PC-9 (cell line): ENCODE measurements at regions not wholly inside any gene's neighbourhood (a gene's known extent, or its start where the extent isn't known, plus 50 kb on each side); places are given as distances from the start of the nearest gene placed in this dataset.

Experiments used
- BruUV-seq: library from RNA; stranded (reverse); fragments of 400-500 nt; replicated peaks from 2 replicates; lab custom pipeline; 2021; lab: Mats Ljungman, UMichigan
- CTCF ChIA-PET: fragments of 300-600 bp; sonication (Branson Sonifier 250); formaldehyde crosslinking; loops from one replicate; lab custom pipeline; 2022; ENCODE audit warnings: antibody characterized with exemption; lab: Charles Lee
- POLR2A ChIA-PET: fragments of 300-600 bp; sonication (Branson Sonifier 250); formaldehyde crosslinking; loops from one replicate; lab custom pipeline; 2022; ENCODE audit warnings: antibody characterized with exemption; ENCODE audit not compliant: unreplicated experiment; lab: Charles Lee
- DNase-seq, 2 experiments: peaks; one replicate each; pipeline versions ENCODE4 v3.0.0 to v3.0.0-alpha.2; 2015 to 2022; ENCODE audit warnings: mixed read lengths in 1 of 2
- H2AFZ ChIP-seq: fragments of 200-600 bp; sonication (generic); 2 replicates; pipeline ENCODE4 v1.8.1; 2017; ENCODE audit warnings: antibody characterized with exemption
- H3F3A ChIP-seq: fragments of 200-600 bp; sonication (generic); 2 replicates; pipeline ENCODE4 v1.8.1; 2017; ENCODE audit warnings: antibody characterized with exemption, mild to moderate bottlenecking, low read depth; ENCODE audit not compliant: insufficient read depth
- H3K27ac ChIP-seq: fragments of 200-600 bp; sonication (generic); 2 replicates; pipeline ENCODE4 v1.6.1; 2016; ENCODE audit warnings: mixed run types
- H3K27me3 ChIP-seq: fragments of 200-600 bp; sonication (generic); 2 replicates; pipeline ENCODE4 v1.6.1; 2016; ENCODE audit warnings: low read depth, mixed run types; ENCODE audit not compliant: insufficient read depth
- H3K36me3 ChIP-seq: fragments of 200-600 bp; sonication (generic); 2 replicates; pipeline ENCODE4 v1.6.1; 2016; ENCODE audit warnings: low read depth, mixed run types
- H3K4me1 ChIP-seq: fragments of 200-600 bp; sonication (generic); replicated peaks from 2 replicates; pipeline ENCODE4 v1.6.1; 2016; ENCODE audit warnings: mixed run types; ENCODE audit not compliant: insufficient read depth
- H3K4me2 ChIP-seq: fragments of 200-600 bp; sonication (generic); 2 replicates; pipeline ENCODE4 v1.6.1; 2017; ENCODE audit warnings: mixed run types
- H3K4me3 ChIP-seq: fragments of 200-600 bp; sonication (generic); 2 replicates; pipeline ENCODE4 v1.6.1; 2016; ENCODE audit warnings: mixed run types
- H3K79me2 ChIP-seq: fragments of 200-600 bp; sonication (generic); 2 replicates; pipeline ENCODE4 v1.6.1; 2017; ENCODE audit warnings: low read depth, mixed run types
- H3K9me2 ChIP-seq: fragments of 200-600 bp; sonication (generic); 2 replicates; pipeline ENCODE4 v1.8.1; 2017; ENCODE audit warnings: mild to moderate bottlenecking; ENCODE audit not compliant: insufficient read depth
- H3K9me3 ChIP-seq: fragments of 200-600 bp; sonication (generic); 2 replicates; pipeline ENCODE4 v1.8.1; 2016; ENCODE audit warnings: low read depth; ENCODE audit not compliant: insufficient read depth
- H4K20me1 ChIP-seq: fragments of 200-600 bp; sonication (generic); 2 replicates; pipeline ENCODE4 v1.8.1; 2017; ENCODE audit not compliant: insufficient read depth
- CTCF ChIP-seq: fragments of 200-600 bp; sonication (generic); conservative IDR thresholded peaks from 2 replicates; pipeline ENCODE4 v1.6.1; 2017; ENCODE audit warnings: mixed run types, antibody characterized with exemption, mild to moderate bottlenecking, moderate library complexity
- EZH2 ChIP-seq: fragments of 200-600 bp; sonication (generic); IDR thresholded peaks from 2 replicates; pipeline ENCODE4 v1.8.0; 2017; ENCODE audit warnings: antibody characterized with exemption, low read depth
- intact Hi-C: fragments of 100-400 bp; cut with micrococcal nuclease; formaldehyde crosslinking; loops from one replicate; pipeline ENCODE4 v1.10.0; 2022; ENCODE audit not compliant: unreplicated experiment

GRCh38 chr1:198830412-198830811 is 191.6 kb downstream of the PTPRC start:
- intact Hi-C loops: no loop called here
- Histone ChIP-seq H2AFZ (no peak overlapping the region), H3K9me3 (no peaks in the 10 kb centered on the region), H4K20me1 (no peaks in the 10 kb centered on the region), H3K79me2 (no peaks in the 10 kb centered on the region), H3K4me3 (no peak overlapping the region), H3K4me1 (no peaks in the 10 kb centered on the region), H3K27ac (no peak overlapping the region), H3K9me2 (peaks cover 3% of the 10 kb centered on the region), H3K36me3 (no peaks in the 10 kb centered on the region), H3K27me3 (no peaks in the 10 kb centered on the region), H3K4me2 (no peak overlapping the region), H3F3A (no peaks in the 10 kb centered on the region)
- POLR2A ChIA-PET: no interaction called here
- DNase-seq: no peak
- no TSS peak for BruUV-seq
- CTCF ChIA-PET: no interaction called here
- no peak for TF ChIP-seq CTCF
- no peak for TF ChIP-seq EZH2

- peaks cover 3% of the 10 kb centered on the region for H3K9me2 ChIP-seq
- H2AFZ ChIP-seq: no peak overlapping the region
- TF ChIP-seq EZH2 (no peak), CTCF (no peak)
- intact Hi-C loops: no loop called here
- no peak overlapping the region for H3K27ac ChIP-seq
- H3K4me1 ChIP-seq: no peaks in the 10 kb centered on the region
- H3K4me2 ChIP-seq: no peak overlapping the region
- no peak overlapping the region for H3K4me3 ChIP-seq
- DNase-seq: no peak
- H3F3A ChIP-seq: no peaks in the 10 kb centered on the region
- H4K20me1 ChIP-seq: no peaks in the 10 kb centered on the region
- POLR2A ChIA-PET: no interaction called here
- no peaks in the 10 kb centered on the region for H3K79me2 ChIP-seq
- BruUV-seq: no TSS peak
- no peaks in the 10 kb centered on the region for H3K36me3 ChIP-seq
- CTCF ChIA-PET: no interaction called here
- no peaks in the 10 kb centered on the region for H3K27me3 ChIP-seq
- H3K9me3 ChIP-seq: no peaks in the 10 kb centered on the region
Observed at GRCh38 chr1:198833706-198834503, 195.1 kb downstream of the PTPRC start.

DNA sequence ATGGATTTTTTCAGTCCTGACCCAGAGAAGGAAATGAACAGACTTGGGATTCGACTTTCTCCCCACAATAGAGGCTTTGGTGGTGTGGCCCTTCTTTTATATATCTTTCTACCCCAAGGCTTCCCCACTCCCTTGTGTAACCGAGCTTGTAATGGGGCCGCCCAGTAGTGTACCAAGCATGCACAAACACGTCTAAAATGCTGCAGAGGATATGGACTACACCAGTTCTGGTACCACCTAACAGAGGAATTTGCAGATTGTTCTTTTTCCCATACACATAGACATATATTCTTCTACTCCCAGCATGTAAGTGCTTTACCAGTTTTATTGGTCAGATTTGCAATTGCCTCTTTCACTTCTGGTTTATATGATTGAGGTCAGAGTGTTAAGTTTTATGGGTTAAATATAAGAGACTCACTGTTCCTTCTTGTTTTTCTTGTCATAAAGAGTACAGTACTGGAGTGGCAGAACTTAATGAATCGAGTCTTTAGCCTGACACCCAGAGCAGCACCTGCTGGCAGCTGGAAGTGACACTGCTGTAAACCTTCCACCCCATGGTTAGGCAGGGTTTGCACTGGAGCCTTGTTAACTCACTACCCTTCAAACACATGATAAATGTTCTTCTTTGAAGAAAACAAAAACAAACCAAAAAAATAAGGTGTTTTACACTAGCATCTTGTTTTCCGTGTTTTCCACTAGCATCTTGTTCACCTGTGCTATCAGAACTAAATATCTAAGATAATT is 198.6 kb downstream of the PTPRC start:
- CTCF ChIA-PET: no interaction called here

More for the DNA sequence above, 198.6 kb downstream of the PTPRC start:
- Histone ChIP-seq H3K4me2 (no peak overlapping the region), H3K36me3 (no peaks in the 10 kb centered on the region), H3K9me3 (no peaks in the 10 kb centered on the region), H3K79me2 (no peaks in the 10 kb centered on the region), H3K9me2 (no peaks in the 10 kb centered on the region; the same call in 1 of the 2 replicates), H3F3A (no peaks in the 10 kb centered on the region), H3K4me1 (no peaks in the 10 kb centered on the region), H3K4me3 (no peak overlapping the region), H2AFZ (no peak overlapping the region), H3K27me3 (no peaks in the 10 kb centered on the region), H3K27ac (no peak overlapping the region), H4K20me1 (no peaks in the 10 kb centered on the region)
- intact Hi-C loops: no loop called here
- no peak for DNase-seq
- TF ChIP-seq CTCF (no peak), EZH2 (no peak)
- POLR2A ChIA-PET: no interaction called here
- no TSS peak for BruUV-seq
